ENCODE measurements at regions not wholly inside any gene's neighbourhood (a gene's known extent, or its start where the extent isn't known, plus 50 kb on each side); places are given as distances from the start of the nearest gene placed in this dataset.

- Histone ChIP-seq H3K4me3 (no peak overlapping the region), H3K27me3 (no peaks in the 10 kb centered on the region), H3K27ac (no peak overlapping the region), H3K36me3 (replicated peaks in 1 of 2; ENCODE audit: insufficient read depth in 1 of 2, low read depth in 2 of 2) (no peaks in the 10 kb centered on the region), H3K4me1 (no peaks in the 10 kb centered on the region), H3K9me3 (no peaks in the 10 kb centered on the region)
- no peak for TF ChIP-seq POLR2A (IDR thresholded peaks at IDR 0.05)
- no peak for TF ChIP-seq CTCF (IDR thresholded peaks at IDR 0.05)
- ATAC-seq, result no peak
- WGBS, 2 donors, result 77 to 91% methylated on average over 2 of the region's 2 CpGs
- intact Hi-C loops (cut with DNase I), result no loop called here
- no peak for DNase-seq
Measured at GRCh38 chr7:109224100-109224499, 654.4 kb downstream of the DNAJB9 start.

GRCh38 chr7:109226699-109227098, 657.0 kb downstream of the DNAJB9 start:
- TF ChIP-seq POLR2A (IDR thresholded peaks at IDR 0.05) (no peak), CTCF (IDR thresholded peaks at IDR 0.05) (no peak)
- Histone ChIP-seq H3K9me3 (no peaks in the 10 kb centered on the region), H3K36me3 (replicated peaks in 1 of 2; ENCODE audit: insufficient read depth in 1 of 2, low read depth in 2 of 2) (no peaks in the 10 kb centered on the region), H3K27me3 (no peaks in the 10 kb centered on the region), H3K27ac (no peak overlapping the region), H3K4me3 (no peak overlapping the region), H3K4me1 (no peaks in the 10 kb centered on the region)
- ATAC-seq, result no peak
- 18 to 28% methylated on average over 1 of the region's 1 CpG for WGBS, 2 donors
- DNase-seq, result no peak
- intact Hi-C loops (cut with DNase I), result no loop called here

- ATAC-seq (no peak), DNase-seq (no peak)
- intact Hi-C loops (cut with DNase I), result no loop called here
- 85 to 91% methylated on average over 2 of the region's 2 CpGs for WGBS, 2 donors
- TF ChIP-seq CTCF (IDR thresholded peaks at IDR 0.05) (no peak), POLR2A (IDR thresholded peaks at IDR 0.05) (no peak)
- H3K4me3 ChIP-seq, result no peak overlapping the region
- no peaks in the 10 kb centered on the region for H3K9me3 ChIP-seq
- no peaks in the 10 kb centered on the region for H3K4me1 ChIP-seq
- no peak overlapping the region for H3K27ac ChIP-seq
- H3K27me3 ChIP-seq, result no peaks in the 10 kb centered on the region
- H3K36me3 ChIP-seq (replicated peaks in 1 of 2; ENCODE audit: insufficient read depth in 1 of 2, low read depth in 2 of 2), result no peaks in the 10 kb centered on the region
Measured at GRCh38 chr7:109235316-109235715, 665.6 kb downstream of the DNAJB9 start.

- no peaks in the 10 kb centered on the region for H3K36me3 ChIP-seq (replicated peaks in 1 of 2; ENCODE audit: insufficient read depth in 1 of 2, low read depth in 2 of 2)
- 67 to 87% methylated on average over 10 of the region's 10 CpGs for WGBS, 2 donors
- TF ChIP-seq CTCF (IDR thresholded peaks at IDR 0.05) (no peak), POLR2A (IDR thresholded peaks at IDR 0.05) (no peak)
- no peak overlapping the region for H3K27ac ChIP-seq
- H3K4me1 ChIP-seq, result no peaks in the 10 kb centered on the region
- DNase-seq (peak in 3 of 4 donors; percentile 2 to 41 (median 11)), ATAC-seq (no peak)
- H3K9me3 ChIP-seq, result no peaks in the 10 kb centered on the region
- H3K4me3 ChIP-seq, result no peak overlapping the region
- intact Hi-C loops (cut with DNase I), result no loop called here
- no peaks in the 10 kb centered on the region for H3K27me3 ChIP-seq
Measured at GRCh38 chr7:109246330-109247077, 676.8 kb downstream of the DNAJB9 start.

All from body of pancreas (tissue), 4 donors.